Smooth muscle cell (in vitro differentiated cells): ENCODE measurements at regions not wholly inside any gene's neighbourhood (a gene's known extent, or its start where the extent isn't known, plus 50 kb on each side); places are given as distances from the start of the nearest gene placed in this dataset.

Experiments
- DNase-seq: peaks from one replicate; lab custom pipeline; 2025; ENCODE audit not compliant: unreplicated experiment; lab: John Stamatoyannopoulos, UW
- H2AFZ ChIP-seq: fragments of 200-600 bp; sonication (generic); 2 replicates; pipeline ENCODE4 v1.6.0; 2016; ENCODE audit warnings: antibody characterized with exemption, low read depth, mild to moderate bottlenecking
- H3F3A ChIP-seq: fragments of 200-600 bp; sonication (generic); 2 replicates; pipeline ENCODE4 v1.6.0; 2017; ENCODE audit warnings: antibody characterized with exemption, low read depth
- H3K27ac ChIP-seq: fragments of 200-600 bp; sonication (generic); 2 replicates; pipeline ENCODE4 v1.5.1; 2016; ENCODE audit warnings: low read depth, mild to moderate bottlenecking
- H3K27me3 ChIP-seq: fragments of 200-600 bp; sonication (generic); 2 replicates; pipeline ENCODE4 v1.6.1; 2016; ENCODE audit warnings: low read depth, mild to moderate bottlenecking
- H3K36me3 ChIP-seq: fragments of 200-600 bp; sonication (generic); 2 replicates; pipeline ENCODE4 v1.5.1; 2016; ENCODE audit warnings: low read depth
- H3K4me1 ChIP-seq: fragments of 200-600 bp; sonication (generic); 2 replicates; pipeline ENCODE4 v1.5.1; 2016; ENCODE audit warnings: low read depth
- H3K4me2 ChIP-seq: fragments of 200-600 bp; sonication (generic); 2 replicates; pipeline ENCODE4 v1.6.0; 2016; ENCODE audit warnings: mild to moderate bottlenecking
- H3K4me3 ChIP-seq: fragments of 200-600 bp; sonication (generic); 2 replicates; pipeline ENCODE4 v1.5.1; 2016; ENCODE audit warnings: mild to moderate bottlenecking
- H3K79me2 ChIP-seq: fragments of 200-600 bp; sonication (generic); 2 replicates; pipeline ENCODE4 v1.6.0; 2016; ENCODE audit warnings: low read depth, mild to moderate bottlenecking
- H3K9ac ChIP-seq: fragments of 200-600 bp; sonication (generic); 2 replicates; pipeline ENCODE4 v1.6.0; 2016; ENCODE audit warnings: low read depth
- H3K9me3 ChIP-seq: fragments of 200-600 bp; sonication (generic); replicated peaks from 2 replicates; pipeline ENCODE4 v1.5.1; 2016; ENCODE audit warnings: low read depth
- H4K20me1 ChIP-seq: fragments of 200-600 bp; sonication (generic); 2 replicates; pipeline ENCODE4 v1.6.0; 2016; ENCODE audit warnings: low read depth
- WGBS: methylation state at CpG from one replicate; pipeline ENCODE4 v1.1.7; 2016; ENCODE audit warnings: low lambda C conversion rate; 5-methylcytosine and 5-hydroxymethylcytosine counted together
- TF ChIP-seq, protein P1 (sequence below): fragments of 200-600 bp; sonication (generic); IDR thresholded peaks from 2 replicates; pipeline ENCODE4 v1.5.1; 2017; ENCODE audit warnings: borderline replicate concordance, mild to moderate bottlenecking, antibody characterized with exemption; ENCODE audit not compliant: insufficient read depth, poor library complexity, severe bottlenecking

- Histone ChIP-seq H3K79me2 (no peaks in the 10 kb centered on the region), H2AFZ (no peak overlapping the region), H3F3A (no peaks in the 10 kb centered on the region), H3K36me3 (no peaks in the 10 kb centered on the region), H3K9me3 (no peaks in the 10 kb centered on the region), H3K4me1 (no peaks in the 10 kb centered on the region), H3K27me3 (peaks cover 4% of the 10 kb centered on the region), H4K20me1 (no peaks in the 10 kb centered on the region), H3K9ac (no peak overlapping the region), H3K4me3 (no peak overlapping the region), H3K27ac (no peak overlapping the region), H3K4me2 (no peak overlapping the region)
- 69% methylated on average over 18 of the region's 18 CpGs for WGBS
- DNase-seq: no peak
- TF ChIP-seq, protein P1, sequence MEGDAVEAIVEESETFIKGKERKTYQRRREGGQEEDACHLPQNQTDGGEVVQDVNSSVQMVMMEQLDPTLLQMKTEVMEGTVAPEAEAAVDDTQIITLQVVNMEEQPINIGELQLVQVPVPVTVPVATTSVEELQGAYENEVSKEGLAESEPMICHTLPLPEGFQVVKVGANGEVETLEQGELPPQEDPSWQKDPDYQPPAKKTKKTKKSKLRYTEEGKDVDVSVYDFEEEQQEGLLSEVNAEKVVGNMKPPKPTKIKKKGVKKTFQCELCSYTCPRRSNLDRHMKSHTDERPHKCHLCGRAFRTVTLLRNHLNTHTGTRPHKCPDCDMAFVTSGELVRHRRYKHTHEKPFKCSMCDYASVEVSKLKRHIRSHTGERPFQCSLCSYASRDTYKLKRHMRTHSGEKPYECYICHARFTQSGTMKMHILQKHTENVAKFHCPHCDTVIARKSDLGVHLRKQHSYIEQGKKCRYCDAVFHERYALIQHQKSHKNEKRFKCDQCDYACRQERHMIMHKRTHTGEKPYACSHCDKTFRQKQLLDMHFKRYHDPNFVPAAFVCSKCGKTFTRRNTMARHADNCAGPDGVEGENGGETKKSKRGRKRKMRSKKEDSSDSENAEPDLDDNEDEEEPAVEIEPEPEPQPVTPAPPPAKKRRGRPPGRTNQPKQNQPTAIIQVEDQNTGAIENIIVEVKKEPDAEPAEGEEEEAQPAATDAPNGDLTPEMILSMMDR: no peak
These were observed 190.5 kb downstream of the PHETA1 start for GRCh38 chr12:111178181-111179081.

DNA sequence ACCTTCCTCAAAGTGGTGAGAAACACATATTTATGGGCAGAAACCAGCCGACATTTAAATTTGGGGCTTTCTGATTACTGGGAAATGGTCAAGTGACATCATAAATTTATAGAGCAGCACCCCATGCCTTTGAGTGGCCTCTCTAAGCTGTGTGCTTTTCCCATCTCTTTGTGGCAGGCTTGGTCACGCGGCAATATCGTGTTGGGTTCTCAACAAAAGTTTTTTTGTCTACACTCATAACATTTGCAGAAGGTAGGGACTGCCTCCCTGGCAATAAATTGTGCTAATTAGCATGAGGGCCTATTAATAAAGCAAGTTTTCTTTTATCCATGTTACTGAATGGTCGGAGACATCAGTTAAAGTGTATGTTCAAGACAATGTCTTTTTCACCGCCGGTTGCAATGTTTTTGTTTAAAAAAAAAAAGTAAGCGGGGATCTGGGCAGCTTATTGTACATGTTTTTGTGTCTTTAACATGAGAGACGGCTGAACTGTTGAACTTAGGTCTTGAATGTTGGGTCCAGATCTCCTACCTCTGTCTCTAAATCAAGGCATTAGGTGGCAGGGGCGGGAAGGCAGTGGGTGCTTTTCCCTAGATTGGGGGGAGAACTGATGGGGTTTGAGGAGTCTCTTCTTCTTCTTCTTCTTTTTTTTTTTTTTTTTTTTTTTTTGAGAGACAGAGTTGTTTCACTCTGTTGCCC, 193.3 kb downstream of the PHETA1 start:
- DNase-seq: no peak
- Histone ChIP-seq H3K27ac (no peak overlapping the region), H3K4me1 (no peaks in the 10 kb centered on the region), H3K79me2 (no peaks in the 10 kb centered on the region), H3K4me3 (no peak overlapping the region), H3K9ac (no peak overlapping the region), H3F3A (no peaks in the 10 kb centered on the region), H4K20me1 (no peaks in the 10 kb centered on the region), H3K9me3 (no peaks in the 10 kb centered on the region), H3K36me3 (no peaks in the 10 kb centered on the region), H3K27me3 (peaks cover 8% of the 10 kb centered on the region), H2AFZ (no peak overlapping the region), H3K4me2 (no peak overlapping the region)
- WGBS: 89% methylated on average over 10 of the region's 10 CpGs
- TF ChIP-seq, protein P1: no peak

GRCh38 chr12:111174961-111175345, 193.9 kb downstream of the PHETA1 start:
- WGBS: 82% methylated on average over 3 of the region's 3 CpGs
- Histone ChIP-seq H3K27me3 (peaks cover 8% of the 10 kb centered on the region), H4K20me1 (no peaks in the 10 kb centered on the region), H3K9me3 (no peaks in the 10 kb centered on the region), H3K79me2 (no peaks in the 10 kb centered on the region), H3K36me3 (no peaks in the 10 kb centered on the region), H2AFZ (no peak overlapping the region), H3K4me2 (no peak overlapping the region), H3K4me1 (no peaks in the 10 kb centered on the region), H3K27ac (no peak overlapping the region), H3F3A (no peaks in the 10 kb centered on the region), H3K9ac (no peak overlapping the region), H3K4me3 (no peak overlapping the region)
- DNase-seq: no peak
- TF ChIP-seq, protein P1: no peak
